ENCODE measurements at regions not wholly inside any gene's neighbourhood (a gene's known extent, or its start where the extent isn't known, plus 50 kb on each side); places are given as distances from the start of the nearest gene placed in this dataset.

DNA sequence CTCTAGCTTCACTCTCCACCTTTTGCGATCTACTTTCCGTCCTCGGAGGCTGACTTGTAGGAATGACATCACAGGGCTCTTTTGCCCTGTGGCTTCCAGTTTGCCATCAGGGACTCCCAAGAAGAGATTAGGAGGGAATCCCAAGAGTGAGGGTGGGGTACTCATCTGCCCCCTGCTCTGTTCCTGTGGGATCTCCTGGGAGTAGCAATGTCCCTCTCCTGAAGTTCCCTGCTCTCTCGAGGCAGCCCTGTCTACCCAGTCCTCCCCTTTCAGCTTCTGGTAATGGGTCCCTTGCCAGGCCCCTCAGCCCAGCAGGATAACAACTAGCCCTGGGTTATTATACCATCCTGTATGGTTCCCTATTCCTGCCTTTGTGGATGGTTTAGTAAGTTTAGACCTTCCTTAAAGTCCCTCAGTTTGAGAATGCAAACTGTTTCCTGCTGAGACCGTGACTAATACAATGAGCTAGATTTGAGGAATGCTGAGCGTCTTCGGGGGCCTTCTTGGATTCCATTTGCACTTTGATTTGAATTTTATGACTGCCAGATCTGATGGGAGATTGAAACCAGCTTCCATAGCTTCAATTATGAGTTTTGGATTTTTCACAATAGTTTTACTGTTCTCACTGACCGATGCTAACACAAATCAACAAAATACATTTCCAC, 73.7 kb upstream of the IPO5 start:
- H3K4me3 ChIP-seq, result no peak overlapping the region
- H2AFZ ChIP-seq (ENCODE audit: low read depth, low read length), result no peak overlapping the region
- FAIRE-seq, result no peak
- H4K20me1 ChIP-seq (replicated peaks; ENCODE audit: control insufficient read depth, insufficient read depth, low read length), result no peaks in the 10 kb centered on the region
- no peaks in the 10 kb centered on the region for H3K9me3 ChIP-seq (replicated peaks; ENCODE audit: control insufficient read depth, insufficient read depth, low read depth, low read length)
- no TSS peak for BruUV-seq (replicated peaks)
- no peak overlapping the region for H3K9ac ChIP-seq (ENCODE audit: insufficient read depth in 1 of 2, low read depth in 2 of 2, low read length in 2 of 2)
- no peak overlapping the region for H3K4me2 ChIP-seq (ENCODE audit: insufficient read depth, low read length)
- no peaks in the 10 kb centered on the region for H3K79me2 ChIP-seq (ENCODE audit: control insufficient read depth, insufficient read depth, low read length)
- no peak for DNase-seq (ENCODE audit: extremely low read depth in 1 of 4, low spot score in 3 of 4)
- no peaks in the 10 kb centered on the region; a peak in 1 of 5 replicates for H3K4me1 ChIP-seq (replicated peaks in 1 of 2; ENCODE audit: control insufficient read depth in 2 of 2, insufficient read depth in 2 of 2, low read length in 2 of 2)
- CTCF ChIA-PET (ENCODE audit: low intra/inter-chr PET ratio), result no interaction called here
- POLR2A ChIA-PET, result no interaction called here
- in situ Hi-C loops (cut with MboI), result no loop called here
- ATAC-seq, result no peak
- H3K27ac ChIP-seq (ENCODE audit: extremely low read depth, low read depth, low read length), result no peak overlapping the region
- WGBS (ENCODE audit: insufficient coverage, low coverage, missing lambda C conversion rate), result 0% methylated on average over 8 of the region's 8 CpGs
- TF ChIP-seq ZBTB8A (IDR thresholded peaks at IDR 0.05; ENCODE audit: partially characterized antibody) (no peak), NR4A1 (CRISPR knock-in tag; IDR thresholded peaks at IDR 0.05) (no peak), NR4A1 (tag; IDR thresholded peaks at IDR 0.05) (no peak), RNF2 (IDR thresholded peaks at IDR 0.05) (no peak)
- TF ChIP-seq, protein P1, sequence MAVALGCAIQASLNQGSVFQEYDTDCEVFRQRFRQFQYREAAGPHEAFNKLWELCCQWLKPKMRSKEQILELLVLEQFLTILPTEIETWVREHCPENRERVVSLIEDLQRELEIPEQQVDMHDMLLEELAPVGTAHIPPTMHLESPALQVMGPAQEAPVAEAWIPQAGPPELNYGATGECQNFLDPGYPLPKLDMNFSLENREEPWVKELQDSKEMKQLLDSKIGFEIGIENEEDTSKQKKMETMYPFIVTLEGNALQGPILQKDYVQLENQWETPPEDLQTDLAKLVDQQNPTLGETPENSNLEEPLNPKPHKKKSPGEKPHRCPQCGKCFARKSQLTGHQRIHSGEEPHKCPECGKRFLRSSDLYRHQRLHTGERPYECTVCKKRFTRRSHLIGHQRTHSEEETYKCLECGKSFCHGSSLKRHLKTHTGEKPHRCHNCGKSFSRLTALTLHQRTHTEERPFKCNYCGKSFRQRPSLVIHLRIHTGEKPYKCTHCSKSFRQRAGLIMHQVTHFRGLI (CRISPR knock-in tag; IDR thresholded peaks at IDR 0.05), result no peak
- H3K36me3 ChIP-seq (ENCODE audit: control insufficient read depth, insufficient read depth, low read length), result no peaks in the 10 kb centered on the region
- peaks cover 3 to 11% of the 10 kb centered on the region in 2 experiments; a peak in 3 of 5 replicates for H3K27me3 ChIP-seq (ENCODE audit: control insufficient read depth in 2 of 2, insufficient read depth in 2 of 2, low read length in 2 of 2)
- H3K9me1 ChIP-seq (ENCODE audit: control insufficient read depth, insufficient read depth, low read length), result no peaks in the 10 kb centered on the region
- intact Hi-C loops (cut with micrococcal nuclease), result no loop called here

- ChIA-PET CTCF (ENCODE audit: low intra/inter-chr PET ratio) (no interaction called here), POLR2A (no interaction called here)
- no peak overlapping the region for H2AFZ ChIP-seq (ENCODE audit: low read depth, low read length)
- TF ChIP-seq NFE2 (IDR thresholded peaks at IDR 0.05; ENCODE audit: low read depth) (no peak), JUND (IDR thresholded peaks at IDR 0.05; ENCODE audit: borderline replicate concordance, low read depth, low read length) (no peak), JUND (tag; IDR thresholded peaks at IDR 0.05; ENCODE audit: borderline replicate concordance, low read depth, low read length) (no peak), KAT2B (IDR thresholded peaks at IDR 0.05; ENCODE audit: low read depth, low read length) (no peak), CCNT2 (IDR thresholded peaks at IDR 0.05; ENCODE audit: borderline replicate concordance, extremely low read depth, insufficient read length, low read depth, low read length) (no peak)
- TF ChIP-seq, protein P2, sequence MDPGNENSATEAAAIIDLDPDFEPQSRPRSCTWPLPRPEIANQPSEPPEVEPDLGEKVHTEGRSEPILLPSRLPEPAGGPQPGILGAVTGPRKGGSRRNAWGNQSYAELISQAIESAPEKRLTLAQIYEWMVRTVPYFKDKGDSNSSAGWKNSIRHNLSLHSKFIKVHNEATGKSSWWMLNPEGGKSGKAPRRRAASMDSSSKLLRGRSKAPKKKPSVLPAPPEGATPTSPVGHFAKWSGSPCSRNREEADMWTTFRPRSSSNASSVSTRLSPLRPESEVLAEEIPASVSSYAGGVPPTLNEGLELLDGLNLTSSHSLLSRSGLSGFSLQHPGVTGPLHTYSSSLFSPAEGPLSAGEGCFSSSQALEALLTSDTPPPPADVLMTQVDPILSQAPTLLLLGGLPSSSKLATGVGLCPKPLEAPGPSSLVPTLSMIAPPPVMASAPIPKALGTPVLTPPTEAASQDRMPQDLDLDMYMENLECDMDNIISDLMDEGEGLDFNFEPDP (CRISPR knock-in tag; IDR thresholded peaks at IDR 0.05), result no peak
Observed at GRCh38 chr13:97880311-97880675, 73.2 kb upstream of the IPO5 start.

More at GRCh38 chr13:97880311-97880675, 73.2 kb upstream of the IPO5 start:
- Histone ChIP-seq H3K36me3 (ENCODE audit: control insufficient read depth, insufficient read depth, low read length) (no peaks in the 10 kb centered on the region), H4K20me1 (replicated peaks; ENCODE audit: control insufficient read depth, insufficient read depth, low read length) (no peaks in the 10 kb centered on the region), H3K9me1 (ENCODE audit: control insufficient read depth, insufficient read depth, low read length) (no peaks in the 10 kb centered on the region), H3K4me3 (no peak overlapping the region), H3K27me3 (ENCODE audit: control insufficient read depth in 2 of 2, insufficient read depth in 2 of 2, low read length in 2 of 2) (peaks cover 3 to 14% of the 10 kb centered on the region in 2 experiments; a peak in 3 of 5 replicates), H3K4me1 (replicated peaks in 1 of 2; ENCODE audit: control insufficient read depth in 2 of 2, insufficient read depth in 2 of 2, low read length in 2 of 2) (no peaks in the 10 kb centered on the region), H3K79me2 (ENCODE audit: control insufficient read depth, insufficient read depth, low read length) (no peaks in the 10 kb centered on the region), H3K4me2 (ENCODE audit: insufficient read depth, low read length) (no peak overlapping the region), H3K9me3 (replicated peaks; ENCODE audit: control insufficient read depth, insufficient read depth, low read depth, low read length) (no peaks in the 10 kb centered on the region), H3K9ac (ENCODE audit: insufficient read depth in 1 of 2, low read depth in 2 of 2, low read length in 2 of 2) (no peak overlapping the region), H3K27ac (ENCODE audit: extremely low read depth, low read depth, low read length) (no peak overlapping the region)
- in situ Hi-C loops (cut with MboI) (no loop called here), intact Hi-C loops (cut with micrococcal nuclease) (no loop called here)
- ATAC-seq, result no peak
- DNase-seq (ENCODE audit: extremely low read depth in 1 of 4, low spot score in 3 of 4), result no peak
- no peak for FAIRE-seq
- WGBS (ENCODE audit: insufficient coverage, low coverage, missing lambda C conversion rate), result 0% methylated on average over 5 of the region's 5 CpGs
- BruUV-seq (replicated peaks), result no TSS peak

Measured in K562 (cell line).